SK-N-SH treated with all-trans-retinoic acid at 6 μM for 48 hours (cell line): ENCODE measurements at regions not wholly inside any gene's neighbourhood (a gene's known extent, or its start where the extent isn't known, plus 50 kb on each side); places are given as distances from the start of the nearest gene placed in this dataset.

Source experiments
- ATAC-seq: fragments of 200-7000 bp; cut with Tn5 transposase; 3 replicates; pipeline ENCODE4 v1.9.1; 2020; ENCODE audit warnings: mild to moderate bottlenecking, moderate library complexity
- ARNTL ChIP-seq: fragments of 450-650 bp; formaldehyde crosslinking; IDR thresholded peaks from 2 replicates; pipeline ENCODE4 v1.5.0; 2020; ENCODE audit warnings: low read depth, mild to moderate bottlenecking, moderate library complexity, borderline replicate concordance
- BACH2 ChIP-seq: fragments of 250-450 bp; sonication (Bioruptor Pico); IDR thresholded peaks from 2 replicates; pipeline ENCODE4 v1.9.0; 2021; ENCODE audit warnings: mild to moderate bottlenecking, borderline replicate concordance
- CSDC2 ChIP-seq: fragments of 250-450 bp; sonication (Bioruptor Pico); IDR thresholded peaks from 2 replicates; pipeline ENCODE4 v1.5.0; 2020; ENCODE audit warnings: mild to moderate bottlenecking, moderate library complexity
- ESRRG ChIP-seq: fragments of 250-450 bp; sonication (Bioruptor Pico); IDR thresholded peaks from 2 replicates; pipeline ENCODE4 v1.6.1; 2021; ENCODE audit warnings: mild to moderate bottlenecking
- GLIS3 ChIP-seq: fragments of 250-450 bp; sonication (Bioruptor Pico); IDR thresholded peaks from 2 replicates; pipeline ENCODE4 v1.5.0; 2020; ENCODE audit warnings: mild to moderate bottlenecking, moderate library complexity
- ISL1 ChIP-seq: fragments of 250-450 bp; sonication (Bioruptor Pico); IDR thresholded peaks from 2 replicates; pipeline ENCODE4 v2.1.2; 2022; ENCODE audit warnings: mild to moderate bottlenecking, moderate library complexity
- OSR1 ChIP-seq: fragments of 250-450 bp; sonication (Bioruptor Pico); IDR thresholded peaks from 2 replicates; pipeline ENCODE4 v1.8.0; 2022; ENCODE audit warnings: moderate library complexity, mild to moderate bottlenecking, inconsistent platforms
- PATZ1 ChIP-seq: fragments of 250-450 bp; sonication (Bioruptor Pico); IDR thresholded peaks from 2 replicates; pipeline ENCODE4 v1.8.0; 2020; ENCODE audit warnings: mild to moderate bottlenecking, moderate library complexity, borderline replicate concordance
- POU6F1 ChIP-seq: fragments of 250-450 bp; sonication (Bioruptor Pico); IDR thresholded peaks from 2 replicates; pipeline ENCODE4 v1.8.0; 2021; ENCODE audit warnings: low read depth, mild to moderate bottlenecking, moderate library complexity, borderline replicate concordance
- RARB ChIP-seq: fragments of 250-450 bp; sonication (Bioruptor Pico); IDR thresholded peaks from 2 replicates; pipeline ENCODE4 v1.8.0; 2021; ENCODE audit warnings: mild to moderate bottlenecking, moderate library complexity
- SNAI2 ChIP-seq: fragments of 250-450 bp; sonication (Bioruptor Pico); IDR thresholded peaks from 2 replicates; pipeline ENCODE4 v1.5.0; 2020; ENCODE audit warnings: mild to moderate bottlenecking, moderate library complexity
- TOX ChIP-seq: fragments of 250-450 bp; sonication (Bioruptor Pico); IDR thresholded peaks from 2 replicates; pipeline ENCODE4 v1.8.0; 2021; ENCODE audit warnings: mild to moderate bottlenecking, moderate library complexity, borderline replicate concordance
- TSHZ2 ChIP-seq: fragments of 250-450 bp; sonication (Bioruptor Pico); IDR thresholded peaks from 2 replicates; pipeline ENCODE4 v1.5.0; 2020; ENCODE audit warnings: mild to moderate bottlenecking, moderate library complexity
- ZFP3 ChIP-seq: fragments of 250-450 bp; sonication (Bioruptor Pico); IDR thresholded peaks from 2 replicates; pipeline ENCODE4 v1.5.0; 2020; ENCODE audit warnings: mild to moderate bottlenecking, moderate library complexity
- ZFP30 ChIP-seq: fragments of 450-650 bp; formaldehyde crosslinking; IDR thresholded peaks from 2 replicates; pipeline ENCODE4 v1.5.0; 2022; ENCODE audit warnings: mild to moderate bottlenecking, moderate library complexity
- ZNF565 ChIP-seq: fragments of 450-650 bp; formaldehyde crosslinking; conservative IDR thresholded peaks from 2 replicates; pipeline ENCODE4 v1.5.0; 2020; ENCODE audit warnings: low read depth, mild to moderate bottlenecking, moderate library complexity
- ZNF70 ChIP-seq: fragments of 450-650 bp; formaldehyde crosslinking; IDR thresholded peaks from 2 replicates; pipeline ENCODE4 v1.5.0; 2020; ENCODE audit warnings: mild to moderate bottlenecking, moderate library complexity
- ZNF8 ChIP-seq: fragments of 450-650 bp; formaldehyde crosslinking; IDR thresholded peaks from 2 replicates; pipeline ENCODE4 v1.5.0; 2020; ENCODE audit warnings: mild to moderate bottlenecking, moderate library complexity
- TF ChIP-seq, protein P1 (sequence below): fragments of 250-450 bp; sonication (Bioruptor Pico); IDR thresholded peaks from 2 replicates; pipeline ENCODE4 v1.5.1; 2021; ENCODE audit warnings: mild to moderate bottlenecking, moderate library complexity
- TF ChIP-seq, protein P2 (sequence below): fragments of 250-450 bp; sonication (Bioruptor Pico); IDR thresholded peaks from 2 replicates; pipeline ENCODE4 v1.5.1; 2020; ENCODE audit warnings: low read depth, mild to moderate bottlenecking, moderate library complexity

DNA sequence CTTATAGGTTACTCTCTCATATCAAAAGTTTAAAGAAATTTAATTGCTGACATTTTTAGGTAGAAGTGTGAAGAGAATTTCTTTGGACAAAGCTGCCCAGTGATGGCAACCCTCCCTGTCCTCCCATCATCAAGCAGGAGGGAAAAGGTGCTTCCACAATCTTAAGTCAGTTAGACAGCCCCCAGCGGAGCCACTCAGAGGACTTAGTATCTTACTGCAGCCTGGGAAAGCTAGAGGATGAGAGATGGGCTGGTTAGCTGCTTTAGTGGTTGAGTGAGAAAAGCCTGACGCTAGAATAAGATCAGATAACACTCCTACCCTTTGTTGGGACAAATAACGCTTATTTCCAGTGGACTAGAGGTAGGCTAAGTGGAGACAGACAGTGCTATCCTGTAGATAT, 227.1 kb downstream of the RFPL4B start:
- no peak for TF ChIP-seq BACH2
- TF ChIP-seq PATZ1 (CRISPR knock-in tag) = no peak
- no peak for ATAC-seq

GRCh38 chr6:112575309-112575834, 228.2 kb downstream of the RFPL4B start:
- TF ChIP-seq, protein P1, sequence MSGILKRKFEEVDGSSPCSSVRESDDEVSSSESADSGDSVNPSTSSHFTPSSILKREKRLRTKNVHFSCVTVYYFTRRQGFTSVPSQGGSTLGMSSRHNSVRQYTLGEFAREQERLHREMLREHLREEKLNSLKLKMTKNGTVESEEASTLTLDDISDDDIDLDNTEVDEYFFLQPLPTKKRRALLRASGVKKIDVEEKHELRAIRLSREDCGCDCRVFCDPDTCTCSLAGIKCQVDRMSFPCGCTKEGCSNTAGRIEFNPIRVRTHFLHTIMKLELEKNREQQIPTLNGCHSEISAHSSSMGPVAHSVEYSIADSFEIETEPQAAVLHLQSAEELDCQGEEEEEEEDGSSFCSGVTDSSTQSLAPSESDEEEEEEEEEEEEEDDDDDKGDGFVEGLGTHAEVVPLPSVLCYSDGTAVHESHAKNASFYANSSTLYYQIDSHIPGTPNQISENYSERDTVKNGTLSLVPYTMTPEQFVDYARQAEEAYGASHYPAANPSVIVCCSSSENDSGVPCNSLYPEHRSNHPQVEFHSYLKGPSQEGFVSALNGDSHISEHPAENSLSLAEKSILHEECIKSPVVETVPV = no peak
- TF ChIP-seq, protein P2, sequence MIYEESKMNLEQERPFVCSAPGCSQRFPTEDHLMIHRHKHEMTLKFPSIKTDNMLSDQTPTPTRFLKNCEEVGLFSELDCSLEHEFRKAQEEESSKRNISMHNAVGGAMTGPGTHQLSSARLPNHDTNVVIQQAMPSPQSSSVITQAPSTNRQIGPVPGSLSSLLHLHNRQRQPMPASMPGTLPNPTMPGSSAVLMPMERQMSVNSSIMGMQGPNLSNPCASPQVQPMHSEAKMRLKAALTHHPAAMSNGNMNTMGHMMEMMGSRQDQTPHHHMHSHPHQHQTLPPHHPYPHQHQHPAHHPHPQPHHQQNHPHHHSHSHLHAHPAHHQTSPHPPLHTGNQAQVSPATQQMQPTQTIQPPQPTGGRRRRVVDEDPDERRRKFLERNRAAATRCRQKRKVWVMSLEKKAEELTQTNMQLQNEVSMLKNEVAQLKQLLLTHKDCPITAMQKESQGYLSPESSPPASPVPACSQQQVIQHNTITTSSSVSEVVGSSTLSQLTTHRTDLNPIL (CRISPR knock-in tag) = no peak
- no peak for TF ChIP-seq SNAI2
- TF ChIP-seq ESRRG (CRISPR knock-in tag) = no peak
- no peak for TF ChIP-seq ZNF70 (CRISPR knock-in tag)
- TF ChIP-seq ZFP3 (CRISPR knock-in tag) = no peak
- no peak for TF ChIP-seq CSDC2
- no peak for TF ChIP-seq TSHZ2 (CRISPR knock-in tag)
- TF ChIP-seq OSR1 (CRISPR knock-in tag) = no peak
- no peak for TF ChIP-seq RARB (CRISPR knock-in tag)
- ATAC-seq = no peak

- no peak for ATAC-seq
- TF ChIP-seq ISL1 (CRISPR knock-in tag) = no peak
- no peak for TF ChIP-seq BACH2
- TF ChIP-seq POU6F1 (CRISPR knock-in tag) = no peak
- no peak for TF ChIP-seq ZNF565
- TF ChIP-seq, protein P1 = no peak
- TF ChIP-seq, protein P2 (CRISPR knock-in tag) = no peak
- TF ChIP-seq OSR1 (CRISPR knock-in tag) = no peak
- no peak for TF ChIP-seq ZFP30 (CRISPR knock-in tag)
- no peak for TF ChIP-seq CSDC2
- no peak for TF ChIP-seq ARNTL
- TF ChIP-seq ZFP3 (CRISPR knock-in tag) = no peak
- no peak for TF ChIP-seq ZNF8
- no peak for TF ChIP-seq PATZ1 (CRISPR knock-in tag)
- TF ChIP-seq TSHZ2 (CRISPR knock-in tag) = no peak
- TF ChIP-seq RARB (CRISPR knock-in tag) = no peak
- TF ChIP-seq TOX (CRISPR knock-in tag) = no peak
- TF ChIP-seq GLIS3 (CRISPR knock-in tag) = no peak
- no peak for TF ChIP-seq ZNF70 (CRISPR knock-in tag)
Measured at GRCh38 chr6:112576423-112576822, 229.3 kb downstream of the RFPL4B start.
